ENCODE measurements at regions not wholly inside any gene's neighbourhood (a gene's known extent, or its start where the extent isn't known, plus 50 kb on each side); places are given as distances from the start of the nearest gene placed in this dataset.

- H3K4me3 ChIP-seq (ENCODE audit: low read depth, poor library complexity, severe bottlenecking): no peak overlapping the region
- intact Hi-C loops (cut with DNase I; ENCODE audit: low total_unique reads): no loop called here
- WGBS, 2 donors: 87 to 91% methylated on average over 13 of the region's 13 CpGs
- DNase-seq (ENCODE audit: low spot score in 2 of 2): no peak
- TF ChIP-seq CTCF (IDR thresholded peaks at IDR 0.05): no peak
- TF ChIP-seq POLR2A (IDR thresholded peaks at IDR 0.05): no peak
These were observed 279.8 kb upstream of the FZD8 start for GRCh38 chr10:35921866-35922350.

GRCh38 chr10:35916791-35917190 is 274.7 kb upstream of the FZD8 start:
- no peak for TF ChIP-seq POLR2A (IDR thresholded peaks at IDR 0.05)
- TF ChIP-seq CTCF (IDR thresholded peaks at IDR 0.05): no peak
- DNase-seq (ENCODE audit: low spot score in 2 of 2): no peak
- WGBS, 2 donors: 93% methylated on average over 4 of the region's 4 CpGs
- H3K4me3 ChIP-seq (ENCODE audit: low read depth, poor library complexity, severe bottlenecking): no peak overlapping the region
- intact Hi-C loops (cut with DNase I; ENCODE audit: low total_unique reads): no loop called here

- WGBS, 2 donors: 59 to 75% methylated on average over 1 of the region's 1 CpG
- TF ChIP-seq CTCF (IDR thresholded peaks at IDR 0.05) (no peak), POLR2A (IDR thresholded peaks at IDR 0.05) (no peak)
- H3K4me3 ChIP-seq (ENCODE audit: low read depth, poor library complexity, severe bottlenecking): no peak overlapping the region
- no peak for DNase-seq (ENCODE audit: low spot score in 2 of 2)
- intact Hi-C loops (cut with DNase I; ENCODE audit: low total_unique reads): no loop called here
These were observed 271.5 kb upstream of the FZD8 start for GRCh38 chr10:35913628-35914027.

- TF ChIP-seq CTCF (IDR thresholded peaks at IDR 0.05): no peak
- no peak for TF ChIP-seq POLR2A (IDR thresholded peaks at IDR 0.05)
- WGBS, 2 donors: 13 to 19% methylated on average over 6 of the region's 6 CpGs
- peak in 1 of 2 donors; percentile 28 for DNase-seq (ENCODE audit: low spot score in 2 of 2)
- no peak overlapping the region for H3K4me3 ChIP-seq (ENCODE audit: low read depth, poor library complexity, severe bottlenecking)
- intact Hi-C loops (cut with DNase I; ENCODE audit: low total_unique reads): no loop called here
These were observed 270.8 kb upstream of the FZD8 start for GRCh38 chr10:35912615-35913569.

GRCh38 chr10:35911954-35912353 is 269.9 kb upstream of the FZD8 start:
- intact Hi-C loops (cut with DNase I; ENCODE audit: low total_unique reads): no loop called here
- 92 to 93% methylated on average over 2 of the region's 2 CpGs for whole genome bisulfite sequencing, 2 donors
- TF ChIP-seq CTCF (IDR thresholded peaks at IDR 0.05) (no peak), POLR2A (IDR thresholded peaks at IDR 0.05) (no peak)
- no peak overlapping the region for H3K4me3 ChIP-seq (ENCODE audit: low read depth, poor library complexity, severe bottlenecking)
- no peak for DNase-seq (ENCODE audit: low spot score in 2 of 2)

All from lower leg skin (tissue), 4 donors.